Stimulated activated CD4-positive, alpha-beta T cell treated with anti-CD3 and anti-CD28 coated beads, Interleukin-4, amount 100 ng/mL, for 24 hours (primary cell): ENCODE measurements at regions not wholly inside any gene's neighbourhood (a gene's known extent, or its start where the extent isn't known, plus 50 kb on each side); places are given as distances from the start of the nearest gene placed in this dataset.
"Not testable (repeated sequence)": the region's sequence is repeated elsewhere in the genome, so short reads cannot be mapped to it uniquely, and the experiment has no call there.

ENCODE experiments used
- DNase-seq: peaks from one replicate; pipeline ENCODE4 v3.0.0-alpha.2; 2020

GRCh38 chr11:71331631-71332030, 79.3 kb upstream of the SHANK2 start:
- no peak for DNase-seq

GRCh38 chr11:71330996-71331395, 78.6 kb upstream of the SHANK2 start:
- DNase-seq = no peak

GRCh38 chr11:71330349-71330748, 78.0 kb upstream of the SHANK2 start:
- DNase-seq = no peak

- no peak for DNase-seq
Measured at GRCh38 chr11:71329786-71330185, 77.4 kb upstream of the SHANK2 start.

GRCh38 chr11:71329165-71329510, 76.8 kb upstream of the SHANK2 start:
- DNase-seq = no peak

GRCh38 chr11:71327156-71328085, 75.0 kb upstream of the SHANK2 start:
- no peak for DNase-seq

- no peak for DNase-seq
Measured at GRCh38 chr11:71326328-71326940, 74.1 kb upstream of the SHANK2 start.

- DNase-seq = no peak
Measured at GRCh38 chr11:71325418-71326327, 73.3 kb upstream of the SHANK2 start.

- DNase-seq = no peak
Measured at GRCh38 chr11:71324788-71325417, 72.5 kb upstream of the SHANK2 start.

GRCh38 chr11:71323876-71324526, 71.6 kb upstream of the SHANK2 start:
- DNase-seq = no peak

- no peak for DNase-seq
Measured at GRCh38 chr11:71322861-71323582, 70.6 kb upstream of the SHANK2 start.

- no peak for DNase-seq
Measured at GRCh38 chr11:71322192-71322735, 69.9 kb upstream of the SHANK2 start.

- DNase-seq = no peak
Measured at GRCh38 chr11:71321433-71322191, 69.2 kb upstream of the SHANK2 start.

- no peak for DNase-seq
Measured at GRCh38 chr11:71316701-71317100, 64.3 kb upstream of the SHANK2 start.

- DNase-seq = not testable (repeated sequence)
Measured at GRCh38 chr11:71312616-71313015, 60.2 kb upstream of the SHANK2 start.

GRCh38 chr11:71311928-71312510, 59.6 kb upstream of the SHANK2 start:
- no peak for DNase-seq

- no peak for DNase-seq
Measured at GRCh38 chr11:71311176-71311925, 59.0 kb upstream of the SHANK2 start.

GRCh38 chr11:71310184-71310583, 57.8 kb upstream of the SHANK2 start:
- no peak for DNase-seq

GRCh38 chr11:71309611-71310010, 57.2 kb upstream of the SHANK2 start:
- no peak for DNase-seq
